ENCODE measurements at regions not wholly inside any gene's neighbourhood (a gene's known extent, or its start where the extent isn't known, plus 50 kb on each side); places are given as distances from the start of the nearest gene placed in this dataset.

DNA sequence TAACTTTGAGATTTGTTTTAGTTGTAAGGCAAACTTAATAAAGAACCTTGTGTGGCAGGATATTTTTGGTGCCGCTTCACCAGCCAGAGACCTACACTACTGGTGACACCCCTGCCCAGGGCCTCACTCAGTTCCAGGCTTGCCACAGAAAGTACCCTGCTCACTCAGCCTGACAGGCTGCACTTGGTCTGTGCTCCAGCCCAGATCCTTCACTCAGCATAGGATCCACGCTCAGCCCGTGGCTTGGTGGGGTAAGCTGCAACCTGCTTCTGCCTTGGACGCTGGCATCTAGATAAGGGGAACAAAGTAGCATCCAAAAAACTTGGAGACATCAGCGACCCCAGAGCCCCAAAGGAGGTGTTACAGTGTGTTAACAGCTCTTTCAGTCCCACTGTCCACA is 825.5 kb downstream of the EPHA3 start:
- no peak for TF ChIP-seq POLR3A (IDR thresholded peaks at IDR 0.05; ENCODE audit: borderline replicate concordance, extremely low read depth, insufficient read depth, insufficient read length)
- TF ChIP-seq, protein P1, sequence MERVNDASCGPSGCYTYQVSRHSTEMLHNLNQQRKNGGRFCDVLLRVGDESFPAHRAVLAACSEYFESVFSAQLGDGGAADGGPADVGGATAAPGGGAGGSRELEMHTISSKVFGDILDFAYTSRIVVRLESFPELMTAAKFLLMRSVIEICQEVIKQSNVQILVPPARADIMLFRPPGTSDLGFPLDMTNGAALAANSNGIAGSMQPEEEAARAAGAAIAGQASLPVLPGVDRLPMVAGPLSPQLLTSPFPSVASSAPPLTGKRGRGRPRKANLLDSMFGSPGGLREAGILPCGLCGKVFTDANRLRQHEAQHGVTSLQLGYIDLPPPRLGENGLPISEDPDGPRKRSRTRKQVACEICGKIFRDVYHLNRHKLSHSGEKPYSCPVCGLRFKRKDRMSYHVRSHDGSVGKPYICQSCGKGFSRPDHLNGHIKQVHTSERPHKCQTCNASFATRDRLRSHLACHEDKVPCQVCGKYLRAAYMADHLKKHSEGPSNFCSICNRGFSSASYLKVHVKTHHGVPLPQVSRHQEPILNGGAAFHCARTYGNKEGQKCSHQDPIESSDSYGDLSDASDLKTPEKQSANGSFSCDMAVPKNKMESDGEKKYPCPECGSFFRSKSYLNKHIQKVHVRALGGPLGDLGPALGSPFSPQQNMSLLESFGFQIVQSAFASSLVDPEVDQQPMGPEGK (CRISPR knock-in tag; IDR thresholded peaks at IDR 0.05; ENCODE audit: borderline replicate concordance), result no peak
- TF ChIP-seq ZFX (CRISPR knock-in tag; IDR thresholded peaks at IDR 0.05), result no peak
- TF ChIP-seq NRF1 (conservative IDR thresholded peaks at IDR 0.05 in 1 of 2, IDR thresholded peaks at IDR 0.05 in 1 of 2), result no peak
- no peak for TF ChIP-seq TRIM24 (IDR thresholded peaks at IDR 0.05)
- TF ChIP-seq, protein P2, sequence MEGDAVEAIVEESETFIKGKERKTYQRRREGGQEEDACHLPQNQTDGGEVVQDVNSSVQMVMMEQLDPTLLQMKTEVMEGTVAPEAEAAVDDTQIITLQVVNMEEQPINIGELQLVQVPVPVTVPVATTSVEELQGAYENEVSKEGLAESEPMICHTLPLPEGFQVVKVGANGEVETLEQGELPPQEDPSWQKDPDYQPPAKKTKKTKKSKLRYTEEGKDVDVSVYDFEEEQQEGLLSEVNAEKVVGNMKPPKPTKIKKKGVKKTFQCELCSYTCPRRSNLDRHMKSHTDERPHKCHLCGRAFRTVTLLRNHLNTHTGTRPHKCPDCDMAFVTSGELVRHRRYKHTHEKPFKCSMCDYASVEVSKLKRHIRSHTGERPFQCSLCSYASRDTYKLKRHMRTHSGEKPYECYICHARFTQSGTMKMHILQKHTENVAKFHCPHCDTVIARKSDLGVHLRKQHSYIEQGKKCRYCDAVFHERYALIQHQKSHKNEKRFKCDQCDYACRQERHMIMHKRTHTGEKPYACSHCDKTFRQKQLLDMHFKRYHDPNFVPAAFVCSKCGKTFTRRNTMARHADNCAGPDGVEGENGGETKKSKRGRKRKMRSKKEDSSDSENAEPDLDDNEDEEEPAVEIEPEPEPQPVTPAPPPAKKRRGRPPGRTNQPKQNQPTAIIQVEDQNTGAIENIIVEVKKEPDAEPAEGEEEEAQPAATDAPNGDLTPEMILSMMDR (IDR thresholded peaks at IDR 0.05 in 2 of 3, conservative IDR thresholded peaks at IDR 0.05 in 1 of 3; ENCODE audit: insufficient read depth in 2 of 3, low read depth in 1 of 3, low read length in 3 of 3), result no peak
- no peak for TF ChIP-seq XRCC4 (IDR thresholded peaks at IDR 0.05; ENCODE audit: extremely low read depth, insufficient read depth, insufficient read length)
- TF ChIP-seq, protein P3, sequence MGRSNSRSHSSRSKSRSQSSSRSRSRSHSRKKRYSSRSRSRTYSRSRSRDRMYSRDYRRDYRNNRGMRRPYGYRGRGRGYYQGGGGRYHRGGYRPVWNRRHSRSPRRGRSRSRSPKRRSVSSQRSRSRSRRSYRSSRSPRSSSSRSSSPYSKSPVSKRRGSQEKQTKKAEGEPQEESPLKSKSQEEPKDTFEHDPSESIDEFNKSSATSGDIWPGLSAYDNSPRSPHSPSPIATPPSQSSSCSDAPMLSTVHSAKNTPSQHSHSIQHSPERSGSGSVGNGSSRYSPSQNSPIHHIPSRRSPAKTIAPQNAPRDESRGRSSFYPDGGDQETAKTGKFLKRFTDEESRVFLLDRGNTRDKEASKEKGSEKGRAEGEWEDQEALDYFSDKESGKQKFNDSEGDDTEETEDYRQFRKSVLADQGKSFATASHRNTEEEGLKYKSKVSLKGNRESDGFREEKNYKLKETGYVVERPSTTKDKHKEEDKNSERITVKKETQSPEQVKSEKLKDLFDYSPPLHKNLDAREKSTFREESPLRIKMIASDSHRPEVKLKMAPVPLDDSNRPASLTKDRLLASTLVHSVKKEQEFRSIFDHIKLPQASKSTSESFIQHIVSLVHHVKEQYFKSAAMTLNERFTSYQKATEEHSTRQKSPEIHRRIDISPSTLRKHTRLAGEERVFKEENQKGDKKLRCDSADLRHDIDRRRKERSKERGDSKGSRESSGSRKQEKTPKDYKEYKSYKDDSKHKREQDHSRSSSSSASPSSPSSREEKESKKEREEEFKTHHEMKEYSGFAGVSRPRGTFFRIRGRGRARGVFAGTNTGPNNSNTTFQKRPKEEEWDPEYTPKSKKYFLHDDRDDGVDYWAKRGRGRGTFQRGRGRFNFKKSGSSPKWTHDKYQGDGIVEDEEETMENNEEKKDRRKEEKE (IDR thresholded peaks at IDR 0.05; ENCODE audit: borderline replicate concordance in 1 of 2, control insufficient read depth in 1 of 2, low read depth in 2 of 2, low read length in 1 of 2), result no peak
- no peak for TF ChIP-seq EGR1 (conservative IDR thresholded peaks at IDR 0.05)
- TF ChIP-seq ZNF217 (CRISPR knock-in tag; IDR thresholded peaks at IDR 0.05), result no peak
- no peak for TF ChIP-seq MAZ (CRISPR knock-in tag; conservative IDR thresholded peaks at IDR 0.05 in 1 of 2, IDR thresholded peaks at IDR 0.05 in 1 of 2)
- no peak for TF ChIP-seq RNF2 (IDR thresholded peaks at IDR 0.05)
- no peak for TF ChIP-seq MYNN (IDR thresholded peaks at IDR 0.05)
- no peak for TF ChIP-seq MYNN (CRISPR knock-in tag; IDR thresholded peaks at IDR 0.05)
